ENCODE measurements at regions not wholly inside any gene's neighbourhood (a gene's known extent, or its start where the extent isn't known, plus 50 kb on each side); places are given as distances from the start of the nearest gene placed in this dataset.
"Not testable (repeated sequence)": the region's sequence is repeated elsewhere in the genome, so short reads cannot be mapped to it uniquely, and the experiment has no call there.

GRCh38 chr21:31819692-31820091, 53.1 kb upstream of the HUNK start:
- H3K9me2 ChIP-seq (replicated peaks; ENCODE audit: low read length); H3K9ac ChIP-seq (ENCODE audit: low read length); H3K4me1 ChIP-seq (ENCODE audit: insufficient read depth, low read length); H3K27me3 ChIP-seq (ENCODE audit: low read length); H2AFZ ChIP-seq (ENCODE audit: low read length); H3K36me3 ChIP-seq (ENCODE audit: low read depth, low read length); BruUV-seq (replicated peaks); CTCF ChIA-PET; H3K27ac ChIP-seq (ENCODE audit: low read length); H3K4me3 ChIP-seq (ENCODE audit: low read length); DNase-seq; H4K20me1 ChIP-seq (ENCODE audit: low read length); H3K4me2 ChIP-seq (ENCODE audit: low read length); ATAC-seq; intact Hi-C loops (cut with micrococcal nuclease); POLR2A ChIA-PET (ENCODE audit: unreplicated experiment); H3F3A ChIP-seq (ENCODE audit: low read length, unreplicated experiment); H3K79me2 ChIP-seq (ENCODE audit: low read length); H3K9me3 ChIP-seq (ENCODE audit: low read length): not testable (repeated sequence)

DNA sequence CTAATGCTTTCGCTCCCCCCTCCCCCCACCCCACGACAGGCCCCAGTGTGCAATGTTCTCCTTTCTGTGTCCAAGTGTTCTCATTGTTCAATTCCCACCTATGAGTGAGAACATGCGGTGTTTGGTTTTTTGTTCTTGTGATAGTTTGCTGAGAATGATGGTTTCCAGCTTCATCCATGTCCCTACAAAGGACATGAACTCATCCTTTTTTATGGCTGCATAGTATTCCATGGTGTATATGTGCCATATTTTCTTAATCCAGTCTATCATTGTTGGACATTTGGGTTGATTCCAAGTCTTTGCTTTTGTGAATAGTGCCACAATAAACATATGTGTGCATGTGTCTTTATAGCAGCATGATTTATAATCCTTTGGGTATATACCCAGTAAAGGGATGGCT, 58.5 kb upstream of the HUNK start:
- ATAC-seq; BruUV-seq (replicated peaks); CTCF ChIA-PET: not testable (repeated sequence)

DNA sequence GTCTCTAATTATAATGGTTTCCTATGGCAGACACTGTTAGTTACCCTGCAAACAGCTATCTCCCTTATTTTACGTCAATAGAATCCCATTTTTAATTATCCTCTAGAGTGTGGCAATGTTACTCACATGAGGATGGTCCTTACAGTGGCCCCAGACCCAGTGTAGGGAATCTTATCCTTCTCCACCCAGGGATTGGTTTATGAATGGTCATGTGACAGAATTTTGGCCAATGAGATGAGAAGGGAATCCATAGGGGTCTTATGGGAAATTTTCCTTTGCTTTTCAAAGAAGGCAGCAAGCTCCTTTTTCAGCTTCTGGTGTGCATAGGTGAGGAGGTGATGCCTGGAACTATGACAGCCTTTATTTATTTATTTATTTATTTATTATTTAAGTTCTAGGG, 59.0 kb upstream of the HUNK start:
- Histone ChIP-seq H3K9me2 (replicated peaks; ENCODE audit: low read length) (no peaks in the 10 kb centered on the region), H3K27me3 (ENCODE audit: low read length) (peaks cover 26% of the 10 kb centered on the region), H3K4me1 (ENCODE audit: insufficient read depth, low read length) (no peaks in the 10 kb centered on the region), H3K4me3 (ENCODE audit: low read length) (no peak overlapping the region), H3K27ac (ENCODE audit: low read length) (no peak overlapping the region), H3K9ac (ENCODE audit: low read length) (no peak overlapping the region), H3K4me2 (ENCODE audit: low read length) (no peak overlapping the region), H4K20me1 (ENCODE audit: low read length) (no peaks in the 10 kb centered on the region), H3K9me3 (ENCODE audit: low read length) (no peaks in the 10 kb centered on the region), H3F3A (ENCODE audit: low read length, unreplicated experiment) (no peaks in the 10 kb centered on the region), H2AFZ (ENCODE audit: low read length) (no peak overlapping the region), H3K79me2 (ENCODE audit: low read length) (no peaks in the 10 kb centered on the region), H3K36me3 (ENCODE audit: low read depth, low read length) (no peaks in the 10 kb centered on the region)
- DNase-seq (no peak), ATAC-seq (no peak)
- ChIA-PET POLR2A (ENCODE audit: unreplicated experiment) (no interaction called here), CTCF (no interaction called here)
- TF ChIP-seq EZH2 (IDR thresholded peaks at IDR 0.05; ENCODE audit: low read length, unreplicated experiment) (no peak), CTCF (conservative IDR thresholded peaks at IDR 0.05; ENCODE audit: low read depth, low read length) (no peak), EZH2phosphoT487 (IDR thresholded peaks at IDR 0.05; ENCODE audit: borderline replicate concordance, low read length) (no peak)
- intact Hi-C loops (cut with micrococcal nuclease) = no loop called here
- no TSS peak for BruUV-seq (replicated peaks)

More for the DNA sequence above, 58.5 kb upstream of the HUNK start:
- DNase-seq; H3K4me1 ChIP-seq (ENCODE audit: insufficient read depth, low read length); H3K36me3 ChIP-seq (ENCODE audit: low read depth, low read length); H3F3A ChIP-seq (ENCODE audit: low read length, unreplicated experiment); intact Hi-C loops (cut with micrococcal nuclease); H3K4me3 ChIP-seq (ENCODE audit: low read length); H4K20me1 ChIP-seq (ENCODE audit: low read length); H3K9me2 ChIP-seq (replicated peaks; ENCODE audit: low read length); H3K79me2 ChIP-seq (ENCODE audit: low read length); H3K9me3 ChIP-seq (ENCODE audit: low read length); H3K27ac ChIP-seq (ENCODE audit: low read length); H3K4me2 ChIP-seq (ENCODE audit: low read length); H2AFZ ChIP-seq (ENCODE audit: low read length); H3K9ac ChIP-seq (ENCODE audit: low read length); POLR2A ChIA-PET (ENCODE audit: unreplicated experiment): not testable (repeated sequence)
- peaks cover 22% of the 10 kb centered on the region for H3K27me3 ChIP-seq (ENCODE audit: low read length)

DNA sequence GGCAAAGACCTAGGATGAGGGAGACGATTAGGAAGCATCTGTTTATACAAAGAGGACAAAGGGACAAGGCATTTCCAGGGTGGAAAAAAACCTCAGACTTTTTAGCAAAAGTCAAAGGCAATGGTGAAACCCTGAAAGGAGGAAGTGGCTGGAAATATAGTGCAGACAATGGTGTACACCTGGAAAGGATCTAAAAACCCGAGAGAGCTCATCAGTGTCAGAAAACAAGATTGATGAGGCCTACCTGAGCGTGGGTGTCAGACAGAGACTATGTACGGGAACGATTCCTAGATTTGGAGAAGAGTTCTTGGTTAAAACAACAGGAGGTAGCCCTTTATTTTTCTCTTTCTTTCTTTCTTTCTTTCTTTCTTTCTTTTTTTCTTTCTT, 68.8 kb upstream of the HUNK start:
- H2AFZ ChIP-seq (ENCODE audit: low read length) = no peak overlapping the region
- H3K27me3 ChIP-seq (ENCODE audit: low read length) = peaks cover 72% of the 10 kb centered on the region
- H3K27ac ChIP-seq (ENCODE audit: low read length) = no peak overlapping the region
- ChIA-PET POLR2A (ENCODE audit: unreplicated experiment) (no interaction called here), CTCF (no interaction called here)
- no peaks in the 10 kb centered on the region for H3K9me2 ChIP-seq (replicated peaks; ENCODE audit: low read length)
- no peak overlapping the region for H3K9ac ChIP-seq (ENCODE audit: low read length)
- H3K36me3 ChIP-seq (ENCODE audit: low read depth, low read length) = no peaks in the 10 kb centered on the region
- intact Hi-C loops (cut with micrococcal nuclease) = no loop called here
- H3K4me2 ChIP-seq (ENCODE audit: low read length) = no peak overlapping the region
- no peaks in the 10 kb centered on the region for H3K9me3 ChIP-seq (ENCODE audit: low read length)
- H3K79me2 ChIP-seq (ENCODE audit: low read length) = no peaks in the 10 kb centered on the region
- DNase-seq (no peak), ATAC-seq (no peak)
- H3K4me3 ChIP-seq (ENCODE audit: low read length) = no peak overlapping the region
- TF ChIP-seq EZH2phosphoT487 (IDR thresholded peaks at IDR 0.05; ENCODE audit: borderline replicate concordance, low read length) (no peak), CTCF (conservative IDR thresholded peaks at IDR 0.05; ENCODE audit: low read depth, low read length) (no peak), EZH2 (IDR thresholded peaks at IDR 0.05; ENCODE audit: low read length, unreplicated experiment) (no peak)
- H3F3A ChIP-seq (ENCODE audit: low read length, unreplicated experiment) = no peaks in the 10 kb centered on the region
- no peaks in the 10 kb centered on the region for H4K20me1 ChIP-seq (ENCODE audit: low read length)
- H3K4me1 ChIP-seq (ENCODE audit: insufficient read depth, low read length) = no peaks in the 10 kb centered on the region
- BruUV-seq (replicated peaks) = no TSS peak

Measured in PC-3 (cell line).